Hepatocyte (in vitro differentiated cells): ENCODE measurements at regions not wholly inside any gene's neighbourhood (a gene's known extent, or its start where the extent isn't known, plus 50 kb on each side); places are given as distances from the start of the nearest gene placed in this dataset.

ENCODE experiments used
- CTCF ChIP-seq: fragments of 200-600 bp; sonication (generic); IDR thresholded peaks from 2 replicates; pipeline ENCODE4 v1.5.1; 2016; ENCODE audit warnings: antibody characterized with exemption, mild to moderate bottlenecking; ENCODE audit not compliant: poor library complexity
- EZH2 ChIP-seq: fragments of 200-600 bp; sonication (generic); IDR thresholded peaks from 2 replicates; pipeline ENCODE4 v1.6.1; 2016; ENCODE audit warnings: antibody characterized with exemption, mild to moderate bottlenecking, borderline replicate concordance

GRCh38 chr6:156450421-156450820, 326.8 kb upstream of the ARID1B start:
- TF ChIP-seq EZH2, result no peak
- TF ChIP-seq CTCF, result no peak
